Effector memory CD4-positive, alpha-beta T cell (primary cell): ENCODE measurements at regions not wholly inside any gene's neighbourhood (a gene's known extent, or its start where the extent isn't known, plus 50 kb on each side); places are given as distances from the start of the nearest gene placed in this dataset.

Experiments
- DNase-seq, 3 donors: peaks; one replicate each; pipeline ENCODE4 v3.0.0-alpha.2; 2020
- H3K27ac ChIP-seq: 2 replicates; pipeline ENCODE4 v1.7.0; 2013; ENCODE audit warnings: mild to moderate bottlenecking, low read length, moderate library complexity; ENCODE audit not compliant: insufficient read depth, poor library complexity, severe bottlenecking
- H3K27me3 ChIP-seq: replicated peaks from 2 replicates; pipeline ENCODE4 v1.7.0; 2013; ENCODE audit warnings: mild to moderate bottlenecking, low read length; ENCODE audit not compliant: insufficient read depth, control insufficient read depth, poor library complexity, severe bottlenecking
- H3K36me3 ChIP-seq: 2 replicates; pipeline ENCODE4 v1.7.0; 2013; ENCODE audit warnings: mild to moderate bottlenecking, low read length, moderate library complexity; ENCODE audit not compliant: control insufficient read depth, insufficient read depth
- H3K4me1 ChIP-seq: 2 replicates; pipeline ENCODE4 v1.7.0; 2013; ENCODE audit warnings: low read length, mild to moderate bottlenecking; ENCODE audit not compliant: control insufficient read depth, insufficient read depth, poor library complexity, severe bottlenecking
- H3K4me3 ChIP-seq: 2 replicates; pipeline ENCODE4 v1.7.0; 2013; ENCODE audit warnings: low read length, low read depth, mild to moderate bottlenecking; ENCODE audit not compliant: insufficient read depth, poor library complexity, severe bottlenecking
- H3K9me3 ChIP-seq: 2 replicates; pipeline ENCODE4 v1.7.0; 2013; ENCODE audit warnings: mild to moderate bottlenecking, low read length, moderate library complexity; ENCODE audit not compliant: control insufficient read depth

GRCh38 chr11:79670882-79671281, 230.1 kb upstream of the TENM4 start:
- DNase-seq, result no peak
- no peak overlapping the region for H3K27ac ChIP-seq
- H3K36me3 ChIP-seq, result no peaks in the 10 kb centered on the region
- no peaks in the 10 kb centered on the region for H3K4me1 ChIP-seq
- no peak overlapping the region for H3K4me3 ChIP-seq
- H3K9me3 ChIP-seq, result no peaks in the 10 kb centered on the region
- no peaks in the 10 kb centered on the region for H3K27me3 ChIP-seq

- Histone ChIP-seq H3K9me3 (no peaks in the 10 kb centered on the region), H3K4me3 (no peak overlapping the region), H3K36me3 (no peaks in the 10 kb centered on the region), H3K27me3 (no peaks in the 10 kb centered on the region), H3K27ac (no peak overlapping the region), H3K4me1 (no peaks in the 10 kb centered on the region)
- DNase-seq, result no peak
Observed at GRCh38 chr11:79668575-79668974, 227.7 kb upstream of the TENM4 start.

GRCh38 chr11:79667380-79667779, 226.6 kb upstream of the TENM4 start:
- Histone ChIP-seq H3K4me3 (no peak overlapping the region), H3K36me3 (no peaks in the 10 kb centered on the region), H3K27me3 (no peaks in the 10 kb centered on the region), H3K4me1 (no peaks in the 10 kb centered on the region), H3K27ac (no peak overlapping the region), H3K9me3 (no peaks in the 10 kb centered on the region)
- DNase-seq, result no peak

GRCh38 chr11:79663017-79663416, 222.2 kb upstream of the TENM4 start:
- no peak overlapping the region for H3K4me3 ChIP-seq
- H3K27me3 ChIP-seq, result no peaks in the 10 kb centered on the region
- no peak overlapping the region for H3K27ac ChIP-seq
- H3K36me3 ChIP-seq, result no peaks in the 10 kb centered on the region
- DNase-seq, result no peak
- H3K9me3 ChIP-seq, result no peaks in the 10 kb centered on the region
- no peaks in the 10 kb centered on the region for H3K4me1 ChIP-seq

GRCh38 chr11:79661373-79661772, 220.5 kb upstream of the TENM4 start:
- no peaks in the 10 kb centered on the region for H3K9me3 ChIP-seq
- DNase-seq, result no peak
- H3K36me3 ChIP-seq, result no peaks in the 10 kb centered on the region
- no peak overlapping the region for H3K4me3 ChIP-seq
- H3K27ac ChIP-seq, result no peak overlapping the region
- no peaks in the 10 kb centered on the region for H3K4me1 ChIP-seq
- no peaks in the 10 kb centered on the region for H3K27me3 ChIP-seq

- Histone ChIP-seq H3K4me1 (no peaks in the 10 kb centered on the region), H3K27me3 (no peaks in the 10 kb centered on the region), H3K27ac (no peak overlapping the region), H3K36me3 (no peaks in the 10 kb centered on the region), H3K9me3 (no peaks in the 10 kb centered on the region), H3K4me3 (no peak overlapping the region)
- no peak for DNase-seq
Observed at GRCh38 chr11:79648766-79649520, 208.1 kb upstream of the TENM4 start.

GRCh38 chr11:79637219-79637618, 196.4 kb upstream of the TENM4 start:
- no peaks in the 10 kb centered on the region for H3K9me3 ChIP-seq
- no peak overlapping the region for H3K27ac ChIP-seq
- no peak overlapping the region for H3K4me3 ChIP-seq
- no peaks in the 10 kb centered on the region for H3K36me3 ChIP-seq
- no peaks in the 10 kb centered on the region for H3K27me3 ChIP-seq
- no peaks in the 10 kb centered on the region for H3K4me1 ChIP-seq
- DNase-seq, result no peak

- H3K4me1 ChIP-seq, result no peaks in the 10 kb centered on the region
- H3K27ac ChIP-seq, result no peak overlapping the region
- no peaks in the 10 kb centered on the region for H3K9me3 ChIP-seq
- H3K4me3 ChIP-seq, result no peak overlapping the region
- no peaks in the 10 kb centered on the region for H3K36me3 ChIP-seq
- no peaks in the 10 kb centered on the region for H3K27me3 ChIP-seq
- DNase-seq, result no peak
Observed at GRCh38 chr11:79634905-79635304, 194.1 kb upstream of the TENM4 start.

- Histone ChIP-seq H3K36me3 (no peaks in the 10 kb centered on the region), H3K27ac (no peak overlapping the region), H3K4me3 (no peak overlapping the region), H3K27me3 (no peaks in the 10 kb centered on the region), H3K9me3 (no peaks in the 10 kb centered on the region), H3K4me1 (no peaks in the 10 kb centered on the region)
- DNase-seq, result no peak
Observed at GRCh38 chr11:79627281-79627680, 186.5 kb upstream of the TENM4 start.

- Histone ChIP-seq H3K27me3 (no peaks in the 10 kb centered on the region), H3K4me1 (no peaks in the 10 kb centered on the region), H3K4me3 (no peak overlapping the region), H3K9me3 (no peaks in the 10 kb centered on the region), H3K36me3 (no peaks in the 10 kb centered on the region), H3K27ac (no peak overlapping the region)
- no peak for DNase-seq
Observed at GRCh38 chr11:79626135-79627075, 185.6 kb upstream of the TENM4 start.
